Uterus (tissue), 3 donors: ENCODE measurements at regions not wholly inside any gene's neighbourhood (a gene's known extent, or its start where the extent isn't known, plus 50 kb on each side); places are given as distances from the start of the nearest gene placed in this dataset.

ENCODE experiments used
- DNase-seq, 2 donors: peaks; one replicate each; pipeline ENCODE4 v3.0.0-alpha.2; 2019 to 2020
- H3K27ac ChIP-seq, 2 donors: fragments of 200-600 bp; sonication (generic); 1 replicate in 1 of 2; 2 replicates in 1 of 2; pipeline ENCODE4 v1.5.1; 2016 to 2018
- H3K27me3 ChIP-seq, 2 donors: fragments of 200-600 bp; sonication (generic); one replicate each; pipeline ENCODE4 v1.5.1; 2018 to 2019; ENCODE audit warnings: control low read depth in 1 of 2
- H3K36me3 ChIP-seq, 2 donors: fragments of 200-600 bp; sonication (generic); one replicate each; pipeline ENCODE4 v1.5.1; 2019; ENCODE audit warnings: control low read depth in 1 of 2
- H3K4me1 ChIP-seq, 2 donors: fragments of 200-600 bp; sonication (generic); one replicate each; pipeline ENCODE4 v1.5.1; 2018 to 2019; ENCODE audit warnings: control low read depth in 1 of 2
- H3K4me3 ChIP-seq, 2 donors: fragments of 200-600 bp; sonication (generic); 1 replicate in 1 of 2; 2 replicates in 1 of 2; pipeline ENCODE4 v1.5.1; 2018 to 2019; ENCODE audit warnings: mild to moderate bottlenecking in 1 of 2
- H3K9me3 ChIP-seq, 2 donors: fragments of 200-600 bp; sonication (generic); one replicate each; pipeline ENCODE4 v1.5.1; 2019; ENCODE audit warnings: control low read depth in 1 of 2
- POLR2A ChIP-seq, 2 donors: fragments of 450-650 bp; IDR thresholded peaks; one replicate each; pipeline ENCODE4 v1.6.1; 2016; ENCODE audit warnings: antibody characterized with exemption in 2 of 2, mild to moderate bottlenecking in 1 of 2, moderate library complexity in 1 of 2
- intact Hi-C: fragments of 100-400 bp; cut with DNase I; formaldehyde crosslinking; loops from one replicate; pipeline ENCODE4 v1.15.1; 2023; ENCODE audit warnings: low total_unique reads
- TF ChIP-seq, protein P1 (sequence below), 4 experiments: fragments of 200-600 bp in 2 of 4; fragments of 450-650 bp in 2 of 4; sonication (generic) in 2 of 4; IDR thresholded peaks; one replicate each; pipeline ENCODE4 v1.5.1; 2016 to 2019; ENCODE audit warnings: antibody characterized with exemption in 4 of 4, mild to moderate bottlenecking in 2 of 4, moderate library complexity in 1 of 4
- donor health status: DM: yes; HTN: yes; CAD: no.

GRCh38 chr1:5265438-5266075 is 611.1 kb downstream of the AJAP1 start:
- intact Hi-C loops: no loop called here
- TF ChIP-seq, protein P1, sequence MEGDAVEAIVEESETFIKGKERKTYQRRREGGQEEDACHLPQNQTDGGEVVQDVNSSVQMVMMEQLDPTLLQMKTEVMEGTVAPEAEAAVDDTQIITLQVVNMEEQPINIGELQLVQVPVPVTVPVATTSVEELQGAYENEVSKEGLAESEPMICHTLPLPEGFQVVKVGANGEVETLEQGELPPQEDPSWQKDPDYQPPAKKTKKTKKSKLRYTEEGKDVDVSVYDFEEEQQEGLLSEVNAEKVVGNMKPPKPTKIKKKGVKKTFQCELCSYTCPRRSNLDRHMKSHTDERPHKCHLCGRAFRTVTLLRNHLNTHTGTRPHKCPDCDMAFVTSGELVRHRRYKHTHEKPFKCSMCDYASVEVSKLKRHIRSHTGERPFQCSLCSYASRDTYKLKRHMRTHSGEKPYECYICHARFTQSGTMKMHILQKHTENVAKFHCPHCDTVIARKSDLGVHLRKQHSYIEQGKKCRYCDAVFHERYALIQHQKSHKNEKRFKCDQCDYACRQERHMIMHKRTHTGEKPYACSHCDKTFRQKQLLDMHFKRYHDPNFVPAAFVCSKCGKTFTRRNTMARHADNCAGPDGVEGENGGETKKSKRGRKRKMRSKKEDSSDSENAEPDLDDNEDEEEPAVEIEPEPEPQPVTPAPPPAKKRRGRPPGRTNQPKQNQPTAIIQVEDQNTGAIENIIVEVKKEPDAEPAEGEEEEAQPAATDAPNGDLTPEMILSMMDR (IDR thresholded peaks at IDR 0.05): no peak
- TF ChIP-seq POLR2A (IDR thresholded peaks at IDR 0.05): no peak
- Histone ChIP-seq H3K36me3 (no peaks in the 10 kb centered on the region), H3K4me3 (no peak overlapping the region), H3K27me3 (no peaks in the 10 kb centered on the region), H3K4me1 (no peaks in the 10 kb centered on the region), H3K9me3 (no peaks in the 10 kb centered on the region), H3K27ac (no peak overlapping the region)
- DNase-seq: no peak

DNA sequence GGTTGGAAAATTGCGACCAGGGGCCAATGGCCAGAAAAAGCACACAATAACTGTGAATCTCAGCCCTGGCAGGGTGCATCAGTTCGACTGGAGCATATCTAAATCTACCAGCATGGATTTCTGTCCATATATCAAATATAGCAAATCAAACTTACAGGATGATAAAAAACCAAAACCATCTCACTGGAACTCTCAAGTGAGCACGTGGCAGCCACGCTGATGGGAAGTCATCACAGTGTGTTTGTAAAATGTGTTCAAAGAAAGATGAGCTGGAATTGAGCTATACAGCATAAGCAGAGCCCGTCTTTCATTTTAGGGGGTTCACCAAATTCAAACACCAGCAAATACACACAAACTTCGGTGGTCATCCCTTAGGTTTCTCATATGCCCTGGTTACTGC is 610.1 kb downstream of the AJAP1 start:
- Histone ChIP-seq H3K4me1 (no peaks in the 10 kb centered on the region), H3K36me3 (no peaks in the 10 kb centered on the region), H3K27ac (no peak overlapping the region), H3K9me3 (no peaks in the 10 kb centered on the region), H3K4me3 (no peak overlapping the region), H3K27me3 (no peaks in the 10 kb centered on the region)
- DNase-seq: no peak
- TF ChIP-seq, protein P1 (IDR thresholded peaks at IDR 0.05): no peak
- no peak for TF ChIP-seq POLR2A (IDR thresholded peaks at IDR 0.05)
- intact Hi-C loops: no loop called here

GRCh38 chr1:5256793-5257192 is 602.4 kb downstream of the AJAP1 start:
- no peak overlapping the region for H3K4me3 ChIP-seq
- TF ChIP-seq, protein P1 (IDR thresholded peaks at IDR 0.05): no peak
- no peak for TF ChIP-seq POLR2A (IDR thresholded peaks at IDR 0.05)

DNA sequence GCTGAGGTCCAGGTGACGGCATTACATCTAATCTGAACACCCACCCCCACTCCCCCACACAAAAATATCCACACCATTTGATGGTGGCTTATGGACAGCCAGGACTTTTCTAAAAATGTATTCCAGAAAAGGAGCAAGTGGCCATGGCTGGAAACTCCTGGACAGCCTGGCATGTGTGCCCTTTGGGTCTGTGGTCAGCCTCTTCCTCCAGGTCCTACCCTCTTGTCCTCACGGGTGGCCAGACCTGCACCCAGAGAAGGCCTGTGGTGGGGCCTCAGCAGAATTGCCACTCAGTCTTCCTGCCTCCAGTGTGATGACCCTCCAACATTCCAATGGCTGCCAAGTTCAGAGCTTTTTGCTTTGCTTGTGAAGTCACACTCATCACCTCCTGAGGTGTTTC is 600.6 kb downstream of the AJAP1 start:
- no peak overlapping the region for H3K4me3 ChIP-seq
- H3K4me1 ChIP-seq: no peaks in the 10 kb centered on the region
- H3K27me3 ChIP-seq: no peaks in the 10 kb centered on the region
- H3K36me3 ChIP-seq: no peaks in the 10 kb centered on the region
- no peak for DNase-seq
- TF ChIP-seq, protein P1 (IDR thresholded peaks at IDR 0.05): no peak
- no peak for TF ChIP-seq POLR2A (IDR thresholded peaks at IDR 0.05)
- no peaks in the 10 kb centered on the region for H3K9me3 ChIP-seq
- no peak overlapping the region for H3K27ac ChIP-seq
- intact Hi-C loops: no loop called here

More at GRCh38 chr1:5256793-5257192, 602.4 kb downstream of the AJAP1 start:
- no peaks in the 10 kb centered on the region for H3K9me3 ChIP-seq
- DNase-seq: no peak
- no peaks in the 10 kb centered on the region for H3K27me3 ChIP-seq
- H3K27ac ChIP-seq: no peak overlapping the region
- H3K4me1 ChIP-seq: no peaks in the 10 kb centered on the region
- H3K36me3 ChIP-seq: no peaks in the 10 kb centered on the region
- intact Hi-C loops: no loop called here

GRCh38 chr1:5254131-5254725 is 599.8 kb downstream of the AJAP1 start:
- intact Hi-C loops: no loop called here
- Histone ChIP-seq H3K27ac (no peak overlapping the region), H3K36me3 (no peaks in the 10 kb centered on the region), H3K27me3 (no peaks in the 10 kb centered on the region), H3K4me3 (no peak overlapping the region), H3K4me1 (no peaks in the 10 kb centered on the region), H3K9me3 (no peaks in the 10 kb centered on the region)
- TF ChIP-seq, protein P1 (IDR thresholded peaks at IDR 0.05): no peak
- no peak for TF ChIP-seq POLR2A (IDR thresholded peaks at IDR 0.05)
- DNase-seq: no peak
